Endothelial cell of umbilical vein (primary cell): ENCODE measurements at regions not wholly inside any gene's neighbourhood (a gene's known extent, or its start where the extent isn't known, plus 50 kb on each side); places are given as distances from the start of the nearest gene placed in this dataset.

Experiments used
- BruUV-seq: library from RNA; stranded (reverse); fragments of 400-500 nt; replicated peaks from 2 replicates; lab custom pipeline; 2021; lab: Mats Ljungman, UMichigan
- CTCF ChIA-PET: fragments of 300-600, 350-600 bp; sonication (Branson Sonifier 250); formaldehyde crosslinking; loops from one replicate; lab custom pipeline; 2021; ENCODE audit warnings: antibody characterized with exemption, inconsistent platforms; lab: Charles Lee
- POLR2A ChIA-PET: fragments of 300-600, 350-600 bp; sonication (Branson Sonifier 250); formaldehyde crosslinking; loops from one replicate; lab custom pipeline; 2021; ENCODE audit warnings: antibody characterized with exemption, inconsistent platforms; lab: Charles Lee
- DNase-seq: peaks from one replicate; pipeline ENCODE4 v3.0.0-alpha.2; 2011; ENCODE audit warnings: low read depth, low spot score
- FAIRE-seq: peaks from 2 replicates; lab custom pipeline; 2011; peaks lifted over from hg19 to GRCh38; lab: Jason Lieb, UNC
- H2AFZ ChIP-seq: 2 replicates; pipeline ENCODE4 v1.6.0; 2012; ENCODE audit warnings: low read depth, low read length, control low read depth, inconsistent platforms
- H3K27ac ChIP-seq: 2 replicates; pipeline ENCODE4 v1.5.1; 2011; ENCODE audit warnings: low read depth, mild to moderate bottlenecking, control low read depth, low read length, moderate library complexity; ENCODE audit not compliant: insufficient read depth
- H3K27me3 ChIP-seq, 2 experiments: 2 replicates each; pipeline versions ENCODE4 v1.6.0 to v1.6.1; 2011; ENCODE audit warnings: low read length in 2 of 2, mixed read lengths in 1 of 2; ENCODE audit not compliant: control insufficient read depth in 2 of 2, insufficient read depth in 2 of 2
- H3K36me3 ChIP-seq, 2 experiments: 2 replicates in 1 of 2; 3 replicates in 1 of 2; pipeline ENCODE4 v1.5.1; 2011; ENCODE audit warnings: low read length in 2 of 2, mild to moderate bottlenecking in 1 of 2, moderate library complexity in 1 of 2; ENCODE audit not compliant: control insufficient read depth in 2 of 2, insufficient read depth in 2 of 2; ENCODE audit errors: extremely low read depth in 1 of 2
- H3K4me1 ChIP-seq: 3 replicates; pipeline ENCODE4 v1.5.1; 2011; ENCODE audit warnings: mild to moderate bottlenecking, low read length; ENCODE audit not compliant: control insufficient read depth, insufficient read depth; ENCODE audit errors: extremely low read depth
- H3K4me2 ChIP-seq: 2 replicates; pipeline ENCODE4 v1.6.1; 2011; ENCODE audit warnings: low read length, control low read depth, mixed read lengths; ENCODE audit not compliant: insufficient read depth
- H3K4me3 ChIP-seq, 3 experiments: fragments of 200-600 bp in 1 of 3; sonication (generic), shearing (Covaris generic) in 1 of 3; replicated peaks in 1 of 3; 2 replicates each; pipeline ENCODE4 v1.5.1; 2011 to 2016; ENCODE audit warnings: control low read depth in 3 of 3, low read length in 3 of 3, mild to moderate bottlenecking in 2 of 3, inconsistent platforms in 1 of 3, low read depth in 1 of 3, moderate library complexity in 1 of 3; ENCODE audit not compliant: insufficient read depth in 1 of 3
- H3K79me2 ChIP-seq: 2 replicates; pipeline ENCODE4 v1.6.0; 2012; ENCODE audit warnings: low read length, inconsistent platforms; ENCODE audit not compliant: control insufficient read depth, insufficient read depth
- H3K9ac ChIP-seq: replicated peaks from 2 replicates; pipeline ENCODE3; 2011; ENCODE audit warnings: low read length, control low read depth; ENCODE audit not compliant: insufficient read depth; ENCODE audit errors: extremely low read depth
- H3K9me1 ChIP-seq: replicated peaks from 3 replicates; pipeline ENCODE4 v1.6.0; 2011; ENCODE audit warnings: mild to moderate bottlenecking, low read length; ENCODE audit not compliant: control insufficient read depth, insufficient read depth; ENCODE audit errors: extremely low read depth
- H3K9me3 ChIP-seq: replicated peaks from 2 replicates; pipeline ENCODE4 v1.5.1; 2012; ENCODE audit warnings: low read length, inconsistent platforms; ENCODE audit not compliant: control insufficient read depth, insufficient read depth
- H4K20me1 ChIP-seq: replicated peaks from 2 replicates; pipeline ENCODE3; 2011; ENCODE audit warnings: mild to moderate bottlenecking, low read length; ENCODE audit not compliant: control insufficient read depth, insufficient read depth; ENCODE audit errors: extremely low read depth
- CTCF ChIP-seq, 2 donors: IDR thresholded peaks; 1 replicate in 1 of 2; 2 replicates in 1 of 2; pipeline ENCODE4 v1.5.1; 2011; ENCODE audit warnings: low read length in 2 of 2, mild to moderate bottlenecking in 2 of 2, moderate library complexity in 2 of 2, control low read depth in 1 of 2, inconsistent platforms in 1 of 2, low read depth in 1 of 2; ENCODE audit not compliant: insufficient read depth in 1 of 2; ENCODE audit errors: extremely low read depth in 1 of 2
- EZH2 ChIP-seq: IDR thresholded peaks from 2 replicates; pipeline ENCODE4 v1.6.1; 2012; ENCODE audit warnings: borderline replicate concordance, low read depth, mild to moderate bottlenecking, moderate library complexity, low read length, inconsistent platforms; ENCODE audit not compliant: severe bottlenecking
- FOS ChIP-seq: IDR thresholded peaks from 2 replicates; pipeline ENCODE4 v1.6.1; 2011; ENCODE audit warnings: mild to moderate bottlenecking, low read length, moderate library complexity, borderline replicate concordance; ENCODE audit not compliant: insufficient read depth
- GATA2 ChIP-seq: IDR thresholded peaks from 2 replicates; pipeline ENCODE4 v1.7.0; 2011; ENCODE audit warnings: low read depth, mild to moderate bottlenecking, moderate library complexity, mixed read lengths, low read length; ENCODE audit not compliant: insufficient read length, insufficient read depth
- JUN ChIP-seq: IDR thresholded peaks from 2 replicates; pipeline ENCODE4 v1.6.1; 2011; ENCODE audit warnings: borderline replicate concordance, low read depth; ENCODE audit not compliant: insufficient read length, insufficient read depth
- MAX ChIP-seq: IDR thresholded peaks from 2 replicates; pipeline ENCODE4 v1.6.1; 2011; ENCODE audit not compliant: insufficient read depth, insufficient read length
- MYC ChIP-seq: IDR thresholded peaks from one replicate; pipeline ENCODE4 v1.6.1; 2011; ENCODE audit warnings: mild to moderate bottlenecking, low read depth, low read length
- POLR2A ChIP-seq: IDR thresholded peaks from 2 replicates; pipeline ENCODE4 v1.6.1; 2012; ENCODE audit warnings: low read depth, mild to moderate bottlenecking, control low read depth, low read length
- POLR2AphosphoS5 ChIP-seq: IDR thresholded peaks from 2 replicates; pipeline ENCODE4 v1.6.1; 2012; ENCODE audit warnings: low read depth, mild to moderate bottlenecking, control low read depth, low read length, moderate library complexity; ENCODE audit not compliant: insufficient read depth
- dilution Hi-C: fragments of 300-500 bp; cut with MboI; formaldehyde crosslinking; loops from one replicate; pipeline ENCODE4 v1.15.0; 2019; ENCODE audit warnings: low sequenced_read_pairs; ENCODE audit not compliant: extremely low pct_ligation_motif_present
- intact Hi-C: fragments of 100-400 bp; cut with micrococcal nuclease; formaldehyde crosslinking; loops from one replicate; pipeline ENCODE4 v1.10.0; 2022

- BruUV-seq, result no TSS peak
- H3K9me3 ChIP-seq, result no peaks in the 10 kb centered on the region
- no peak overlapping the region for H2AFZ ChIP-seq
- no peaks in the 10 kb centered on the region for H3K4me1 ChIP-seq
- no peak overlapping the region for H3K4me3 ChIP-seq
- no peaks in the 10 kb centered on the region for H4K20me1 ChIP-seq
- no peak overlapping the region for H3K4me2 ChIP-seq
- TF ChIP-seq POLR2AphosphoS5 (no peak), GATA2 (no peak), MAX (no peak), CTCF (IDR thresholded peaks at IDR 0.05; ENCODE audit: extremely low read depth in 1 of 2, insufficient read depth in 1 of 2, low read depth in 1 of 2, low read length in 2 of 2) (no peak), MYC (no peak), JUN (no peak), POLR2A (no peak), FOS (no peak), EZH2 (no peak)
- POLR2A ChIA-PET, result no interaction called here
- no peaks in the 10 kb centered on the region for H3K79me2 ChIP-seq
- no peaks in the 10 kb centered on the region for H3K36me3 ChIP-seq
- dilution Hi-C loops (no loop called here), intact Hi-C loops (loop anchor here (1.0 to 10.0 kb wide), 3 partner anchors 171 to 598 kb away; no protein-coding TSS in a partner anchor)
- CTCF ChIA-PET, result interaction anchor here (0.8 to 2.0 kb wide), 7 partner anchors 11 to 398 kb away, joined by 3 to 8 read pairs (median 7); partner anchors contain the start of gene MN1
- no peaks in the 10 kb centered on the region for H3K9me1 ChIP-seq
- H3K9ac ChIP-seq, result no peak overlapping the region
- no peaks in the 10 kb centered on the region for H3K27me3 ChIP-seq
- DNase-seq (no peak), FAIRE-seq (no peak)
- no peak overlapping the region for H3K27ac ChIP-seq
Observed at GRCh38 chr22:27406389-27406861, 395.1 kb downstream of the MN1 start.
